ENCODE measurements at regions not wholly inside any gene's neighbourhood (a gene's known extent, or its start where the extent isn't known, plus 50 kb on each side); places are given as distances from the start of the nearest gene placed in this dataset.

- TF ChIP-seq, protein P1, sequence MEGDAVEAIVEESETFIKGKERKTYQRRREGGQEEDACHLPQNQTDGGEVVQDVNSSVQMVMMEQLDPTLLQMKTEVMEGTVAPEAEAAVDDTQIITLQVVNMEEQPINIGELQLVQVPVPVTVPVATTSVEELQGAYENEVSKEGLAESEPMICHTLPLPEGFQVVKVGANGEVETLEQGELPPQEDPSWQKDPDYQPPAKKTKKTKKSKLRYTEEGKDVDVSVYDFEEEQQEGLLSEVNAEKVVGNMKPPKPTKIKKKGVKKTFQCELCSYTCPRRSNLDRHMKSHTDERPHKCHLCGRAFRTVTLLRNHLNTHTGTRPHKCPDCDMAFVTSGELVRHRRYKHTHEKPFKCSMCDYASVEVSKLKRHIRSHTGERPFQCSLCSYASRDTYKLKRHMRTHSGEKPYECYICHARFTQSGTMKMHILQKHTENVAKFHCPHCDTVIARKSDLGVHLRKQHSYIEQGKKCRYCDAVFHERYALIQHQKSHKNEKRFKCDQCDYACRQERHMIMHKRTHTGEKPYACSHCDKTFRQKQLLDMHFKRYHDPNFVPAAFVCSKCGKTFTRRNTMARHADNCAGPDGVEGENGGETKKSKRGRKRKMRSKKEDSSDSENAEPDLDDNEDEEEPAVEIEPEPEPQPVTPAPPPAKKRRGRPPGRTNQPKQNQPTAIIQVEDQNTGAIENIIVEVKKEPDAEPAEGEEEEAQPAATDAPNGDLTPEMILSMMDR (IDR thresholded peaks at IDR 0.05) = no peak
- TF ChIP-seq POLR2A (IDR thresholded peaks at IDR 0.05) (no peak), POLR2AphosphoS5 (IDR thresholded peaks at IDR 0.05) (no peak)
These were observed 489.8 kb downstream of the TENT5A start for GRCh38 chr6:81262656-81263055.
